Tibial nerve (tissue), 4 donors: ENCODE measurements at regions not wholly inside any gene's neighbourhood (a gene's known extent, or its start where the extent isn't known, plus 50 kb on each side); places are given as distances from the start of the nearest gene placed in this dataset.

Experiments
- DNase-seq, 2 donors: peaks; one replicate each; pipeline ENCODE4 v3.0.0-alpha.2; 2019; ENCODE audit warnings: low spot score in 2 of 2
- H3K27ac ChIP-seq, 4 donors: fragments of 200-600 bp; sonication (generic) in 3 of 4; one replicate each; pipeline ENCODE4 v1.5.1; 2017 to 2019; ENCODE audit warnings: mild to moderate bottlenecking in 1 of 4
- H3K27me3 ChIP-seq, 2 donors: fragments of 200-600 bp; sonication (generic) in 1 of 2; one replicate each; pipeline versions ENCODE4 v1.5.1 to v1.6.0; 2017 to 2019
- H3K36me3 ChIP-seq, 3 donors: fragments of 200-600 bp; sonication (generic); one replicate each; pipeline ENCODE4 v1.5.1; 2018 to 2019
- H3K4me1 ChIP-seq, 4 donors: fragments of 200-600 bp; sonication (generic) in 3 of 4; one replicate each; pipeline ENCODE4 v1.5.1; 2017 to 2019
- H3K4me3 ChIP-seq, 4 donors: fragments of 200-600 bp; sonication (generic) in 3 of 4; one replicate each; pipeline ENCODE4 v1.5.1; 2017 to 2019; ENCODE audit warnings: mild to moderate bottlenecking in 1 of 4, moderate library complexity in 1 of 4
- H3K9me3 ChIP-seq, 4 donors: fragments of 200-600 bp; sonication (generic) in 3 of 4; one replicate each; pipeline ENCODE4 v1.5.1; 2017 to 2019
- EP300 ChIP-seq, 2 donors: sonication (generic); formaldehyde crosslinking; IDR thresholded peaks; one replicate each; pipeline ENCODE4 v1.6.1; 2017; ENCODE audit warnings: antibody characterized with exemption in 2 of 2, mild to moderate bottlenecking in 1 of 2
- POLR2A ChIP-seq, 2 donors: fragments of 450-650 bp; IDR thresholded peaks; one replicate each; pipeline ENCODE4 v1.6.1; 2017; ENCODE audit warnings: antibody characterized with exemption in 2 of 2, mild to moderate bottlenecking in 2 of 2, moderate library complexity in 2 of 2
- WGBS, 2 donors: methylation state at CpG; one replicate each; pipeline ENCODE4 v1.1.5; 2018; 5-methylcytosine and 5-hydroxymethylcytosine counted together
- TF ChIP-seq, protein P1 (sequence below), 5 experiments: fragments of 200-600 bp in 3 of 5; fragments of 450-650 bp in 2 of 5; sonication (generic) in 3 of 5; IDR thresholded peaks; one replicate each; pipeline ENCODE4 v1.5.1; 2016 to 2019; ENCODE audit warnings: antibody characterized with exemption in 5 of 5, mild to moderate bottlenecking in 3 of 5, moderate library complexity in 2 of 5

DNA sequence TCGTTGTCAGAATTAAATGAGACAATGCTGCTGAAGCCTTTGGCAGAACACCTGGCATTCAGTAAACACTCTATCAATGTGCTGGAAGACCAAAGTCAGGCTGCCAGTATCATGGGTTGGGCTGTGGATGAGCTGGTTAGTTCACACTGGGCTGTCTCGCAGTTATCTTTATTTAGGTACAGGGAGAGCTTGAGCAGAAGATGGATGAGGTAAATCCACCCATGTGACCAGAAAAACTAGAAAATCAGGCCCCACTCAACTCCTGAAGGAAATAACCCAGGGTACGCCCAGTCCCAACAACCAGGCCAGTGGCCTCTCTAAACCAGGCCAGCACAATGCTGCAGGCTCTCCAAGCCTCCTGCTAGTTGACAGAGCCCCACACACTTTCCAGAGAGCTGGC, 330.3 kb downstream of the TNS1 start:
- Histone ChIP-seq H3K4me1 (peaks cover 0 to 22% (median 0%) of the 10 kb centered on the region in 4 donors), H3K27ac (no peak overlapping the region), H3K9me3 (no peaks in the 10 kb centered on the region), H3K4me3 (no peak overlapping the region), H3K27me3 (no peaks in the 10 kb centered on the region), H3K36me3 (no peaks in the 10 kb centered on the region)
- TF ChIP-seq, protein P1, sequence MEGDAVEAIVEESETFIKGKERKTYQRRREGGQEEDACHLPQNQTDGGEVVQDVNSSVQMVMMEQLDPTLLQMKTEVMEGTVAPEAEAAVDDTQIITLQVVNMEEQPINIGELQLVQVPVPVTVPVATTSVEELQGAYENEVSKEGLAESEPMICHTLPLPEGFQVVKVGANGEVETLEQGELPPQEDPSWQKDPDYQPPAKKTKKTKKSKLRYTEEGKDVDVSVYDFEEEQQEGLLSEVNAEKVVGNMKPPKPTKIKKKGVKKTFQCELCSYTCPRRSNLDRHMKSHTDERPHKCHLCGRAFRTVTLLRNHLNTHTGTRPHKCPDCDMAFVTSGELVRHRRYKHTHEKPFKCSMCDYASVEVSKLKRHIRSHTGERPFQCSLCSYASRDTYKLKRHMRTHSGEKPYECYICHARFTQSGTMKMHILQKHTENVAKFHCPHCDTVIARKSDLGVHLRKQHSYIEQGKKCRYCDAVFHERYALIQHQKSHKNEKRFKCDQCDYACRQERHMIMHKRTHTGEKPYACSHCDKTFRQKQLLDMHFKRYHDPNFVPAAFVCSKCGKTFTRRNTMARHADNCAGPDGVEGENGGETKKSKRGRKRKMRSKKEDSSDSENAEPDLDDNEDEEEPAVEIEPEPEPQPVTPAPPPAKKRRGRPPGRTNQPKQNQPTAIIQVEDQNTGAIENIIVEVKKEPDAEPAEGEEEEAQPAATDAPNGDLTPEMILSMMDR (IDR thresholded peaks at IDR 0.05) = no peak
- TF ChIP-seq POLR2A (IDR thresholded peaks at IDR 0.05) (no peak), EP300 (IDR thresholded peaks at IDR 0.05) (no peak)
- WGBS, 2 donors = 89 to 95% methylated on average over 3 of the region's 3 CpGs
- no peak for DNase-seq

DNA sequence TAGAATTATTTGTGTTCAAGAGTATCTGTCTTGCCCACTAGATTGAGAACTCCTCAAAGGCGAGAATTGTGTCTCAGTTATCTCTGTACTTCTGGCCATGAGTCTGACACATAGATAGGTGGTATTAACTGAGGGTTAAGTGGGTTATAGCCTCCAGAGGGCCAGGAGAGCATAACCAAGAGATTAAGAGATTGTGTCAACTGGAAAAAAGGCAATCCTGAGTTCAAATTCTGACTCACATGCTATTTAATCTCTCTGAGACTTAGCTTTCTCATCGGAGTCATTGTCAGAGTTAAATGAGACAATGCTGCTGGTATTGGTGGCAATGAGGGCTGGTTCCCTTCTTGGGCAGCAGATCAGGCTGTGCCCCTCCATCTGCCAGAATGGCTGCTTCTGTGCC, 330.9 kb downstream of the TNS1 start:
- 67 to 70% methylated on average over 2 of the region's 2 CpGs for WGBS, 2 donors
- no peak for DNase-seq
- TF ChIP-seq, protein P1 (IDR thresholded peaks at IDR 0.05) = no peak
- TF ChIP-seq EP300 (IDR thresholded peaks at IDR 0.05) (no peak), POLR2A (IDR thresholded peaks at IDR 0.05) (no peak)
- Histone ChIP-seq H3K9me3 (no peaks in the 10 kb centered on the region), H3K4me1 (peaks cover 0 to 28% (median 0%) of the 10 kb centered on the region in 4 donors), H3K36me3 (no peaks in the 10 kb centered on the region), H3K27ac (no peak overlapping the region), H3K27me3 (no peaks in the 10 kb centered on the region), H3K4me3 (no peak overlapping the region)

DNA sequence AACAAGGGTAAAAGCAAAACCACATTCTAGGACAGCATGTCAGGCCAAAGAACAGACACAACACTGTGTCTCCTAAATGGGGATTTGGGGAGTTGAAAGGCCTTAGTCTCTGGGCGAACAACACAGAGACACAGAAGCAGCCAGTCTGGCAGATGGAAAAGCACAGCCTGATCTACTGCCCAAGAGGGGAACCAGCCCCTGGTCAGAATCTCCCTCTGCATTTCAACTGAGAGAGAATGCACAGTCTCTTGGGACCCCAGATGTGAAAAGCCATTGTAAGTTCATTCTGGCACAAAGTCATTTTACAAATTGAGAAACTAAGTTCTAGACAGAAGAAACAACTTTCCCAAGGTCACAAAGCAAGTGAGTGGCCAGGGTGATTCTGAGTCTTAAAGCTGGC, 331.7 kb downstream of the TNS1 start:
- TF ChIP-seq, protein P1 (IDR thresholded peaks at IDR 0.05) = no peak
- TF ChIP-seq EP300 (IDR thresholded peaks at IDR 0.05) (no peak), POLR2A (IDR thresholded peaks at IDR 0.05) (no peak)
- Histone ChIP-seq H3K9me3 (no peaks in the 10 kb centered on the region), H3K4me3 (no peak overlapping the region), H3K27me3 (no peaks in the 10 kb centered on the region), H3K27ac (peak overlapping the region in 1 of 4 donors; percentile 30), H3K4me1 (peaks cover 0 to 35% (median 0%) of the 10 kb centered on the region in 4 donors), H3K36me3 (no peaks in the 10 kb centered on the region)
- DNase-seq = no peak
- WGBS, 2 donors = 75 to 94% methylated on average over 1 of the region's 1 CpG

- Histone ChIP-seq H3K9me3 (no peaks in the 10 kb centered on the region), H3K36me3 (no peaks in the 10 kb centered on the region), H3K4me3 (no peak overlapping the region), H3K4me1 (peaks cover 0 to 42% (median 0%) of the 10 kb centered on the region in 4 donors), H3K27ac (no peak overlapping the region), H3K27me3 (no peaks in the 10 kb centered on the region)
- TF ChIP-seq, protein P1 (IDR thresholded peaks at IDR 0.05) = no peak
- TF ChIP-seq EP300 (IDR thresholded peaks at IDR 0.05) (no peak), POLR2A (IDR thresholded peaks at IDR 0.05) (no peak)
- DNase-seq = no peak
- 88 to 89% methylated on average over 3 of the region's 3 CpGs for WGBS, 2 donors
These were observed 333.0 kb downstream of the TNS1 start for GRCh38 chr2:217669831-217670230.

DNA sequence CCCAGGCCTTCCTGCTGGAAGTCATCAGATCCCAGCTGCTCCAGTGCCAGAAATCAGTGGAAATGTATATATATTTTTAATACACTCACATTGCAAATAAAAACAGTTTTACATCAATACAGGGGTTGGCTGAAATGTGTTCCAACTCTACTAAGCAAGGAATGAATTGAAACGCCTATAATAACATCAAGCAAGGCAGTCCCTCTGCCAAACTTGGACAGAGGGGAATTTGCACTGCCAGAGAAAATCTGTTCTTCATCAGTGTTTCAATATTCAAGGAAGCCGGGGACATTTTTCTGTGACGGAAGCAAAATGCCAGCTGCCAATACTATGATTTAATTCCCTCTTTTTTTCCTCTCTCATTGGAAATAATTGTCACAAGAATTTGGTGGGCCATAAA, 335.3 kb downstream of the TNS1 start:
- no peaks in the 10 kb centered on the region for H3K27me3 ChIP-seq
- no peaks in the 10 kb centered on the region for H3K9me3 ChIP-seq
- no peak overlapping the region for H3K4me3 ChIP-seq
- no peaks in the 10 kb centered on the region for H3K36me3 ChIP-seq
- peak overlapping the region in 3 of 4 donors; percentile 52 to 78 (median 74) for H3K27ac ChIP-seq
- 20 to 24% methylated on average over 3 of the region's 3 CpGs for WGBS, 2 donors
- TF ChIP-seq, protein P1 (IDR thresholded peaks at IDR 0.05) = no peak
- peak in 1 of 2 donors; percentile 66 for TF ChIP-seq EP300 (IDR thresholded peaks at IDR 0.05)
- H3K4me1 ChIP-seq = peaks cover 0 to 41% (median 0%) of the 10 kb centered on the region in 4 donors
- DNase-seq = peak; percentile 41 to 72
